ENCODE measurements at regions not wholly inside any gene's neighbourhood (a gene's known extent, or its start where the extent isn't known, plus 50 kb on each side); places are given as distances from the start of the nearest gene placed in this dataset. TPM values are rescaled to one million over a fixed set of nuclear protein-coding genes. Genes with fewer than 3 reads are reported as not detected.
"Not testable (repeated sequence)": the region's sequence is repeated elsewhere in the genome, so short reads cannot be mapped to it uniquely, and the experiment has no call there.

DNA sequence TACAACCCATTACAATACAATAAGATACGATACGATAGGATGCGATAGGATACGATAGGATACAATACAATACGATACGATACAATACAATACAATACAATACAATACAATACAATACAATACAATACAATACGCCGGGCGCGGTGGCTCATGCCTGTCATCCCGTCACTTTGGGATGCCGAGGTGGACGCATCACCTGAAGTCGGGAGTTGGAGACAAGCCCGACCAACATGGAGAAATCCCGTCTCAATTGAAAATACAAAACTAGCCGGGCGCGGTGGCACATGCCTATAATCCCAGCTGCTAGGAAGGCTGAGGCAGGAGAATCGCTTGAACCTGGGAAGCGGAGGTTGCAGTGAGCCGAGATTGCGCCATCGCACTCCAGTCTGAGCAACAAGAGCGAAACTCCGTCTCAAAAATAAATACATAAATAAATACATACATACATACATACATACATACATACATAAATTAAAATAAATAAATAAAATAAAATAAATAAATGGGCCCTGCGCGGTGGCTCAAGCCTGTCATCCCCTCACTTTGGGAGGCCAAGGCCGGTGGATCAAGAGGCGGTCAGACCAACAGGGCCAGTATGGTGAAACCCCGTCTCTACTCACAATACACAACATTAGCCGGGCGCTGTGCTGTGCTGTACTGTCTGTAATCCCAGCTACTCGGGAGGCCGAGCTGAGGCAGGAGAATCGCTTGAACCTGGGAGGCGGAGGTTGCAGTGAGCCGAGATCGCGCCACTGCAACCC lies 2275.6 kb upstream of the TPTE start:
- H3K36me3 ChIP-seq; H3K27ac ChIP-seq; H3K27me3 ChIP-seq; intact Hi-C loops (cut with DNase I); H3K9me3 ChIP-seq; H3K4me1 ChIP-seq (ENCODE audit: insufficient read depth); DNase-seq; H3K4me3 ChIP-seq: not testable (repeated sequence)
- WGBS, 3 donors = no CpG with 5 or more reads among the region's 40 CpGs

- WGBS, 3 donors = no CpG with 5 or more reads among the region's 64 CpGs
- DNase-seq; H3K36me3 ChIP-seq; H3K9me3 ChIP-seq; H3K27me3 ChIP-seq; intact Hi-C loops (cut with DNase I); H3K27ac ChIP-seq; H3K4me1 ChIP-seq (ENCODE audit: insufficient read depth); H3K4me3 ChIP-seq: not testable (repeated sequence)
Measured at GRCh38 chr21:8251701-8252100, 2269.7 kb upstream of the TPTE start.

GRCh38 chr21:8255094-8255493 lies 2266.3 kb upstream of the TPTE start:
- H3K27me3 ChIP-seq; H3K9me3 ChIP-seq; H3K4me1 ChIP-seq (ENCODE audit: insufficient read depth); intact Hi-C loops (cut with DNase I); H3K4me3 ChIP-seq; H3K36me3 ChIP-seq; H3K27ac ChIP-seq: not testable (repeated sequence)
- DNase-seq = peak in 3 of 5 donors; percentile 1 to 26 (median 24)
- WGBS, 3 donors = no CpG with 5 or more reads among the region's 30 CpGs

DNA sequence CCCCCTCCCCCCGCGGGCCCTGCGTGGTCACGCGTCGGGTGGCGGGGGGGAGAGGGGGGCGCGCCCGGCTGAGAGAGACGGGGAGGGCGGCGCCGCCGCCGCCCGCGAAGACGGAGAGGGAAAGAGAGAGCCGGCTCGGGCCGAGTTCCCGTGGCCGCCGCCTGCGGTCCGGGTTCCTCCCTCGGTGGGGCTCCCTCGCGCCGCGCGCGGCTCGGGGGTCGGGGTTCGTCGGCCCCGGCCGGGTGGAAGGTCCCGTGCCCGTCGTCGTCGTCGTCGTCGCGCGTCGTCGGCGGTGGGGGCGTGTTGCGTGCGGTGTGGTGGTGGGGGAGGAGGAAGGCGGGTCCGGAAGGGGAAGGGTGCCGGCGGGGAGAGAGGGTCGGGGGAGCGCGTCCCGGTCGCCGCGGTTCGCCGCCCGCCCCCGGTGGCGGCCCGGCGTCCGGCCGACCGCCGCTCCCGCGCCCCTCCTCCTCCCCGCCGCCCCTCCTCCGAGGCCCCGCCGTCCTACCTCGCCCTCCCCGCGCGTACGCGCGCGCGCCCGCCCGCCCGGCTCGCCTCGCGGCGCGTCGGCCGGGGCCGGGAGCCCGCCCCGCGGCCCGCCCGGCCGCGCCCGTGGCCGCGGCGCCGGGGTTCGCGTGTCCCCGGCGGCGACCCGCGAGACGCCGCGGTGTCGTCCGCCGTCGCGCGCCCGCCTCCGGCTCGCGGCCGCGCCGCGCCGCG lies 2264.1 kb upstream of the TPTE start:
- intact Hi-C loops (cut with DNase I); H3K9me3 ChIP-seq; H3K27me3 ChIP-seq; H3K36me3 ChIP-seq; H3K4me3 ChIP-seq; H3K27ac ChIP-seq; H3K4me1 ChIP-seq (ENCODE audit: insufficient read depth): not testable (repeated sequence)
- 10% methylated on average over 2 of the region's 143 CpGs; no CpG with 5 or more reads in 2 of the 3 donors for WGBS, 3 donors
- DNase-seq = peak in 2 of 5 donors; percentile 4 to 24

DNA sequence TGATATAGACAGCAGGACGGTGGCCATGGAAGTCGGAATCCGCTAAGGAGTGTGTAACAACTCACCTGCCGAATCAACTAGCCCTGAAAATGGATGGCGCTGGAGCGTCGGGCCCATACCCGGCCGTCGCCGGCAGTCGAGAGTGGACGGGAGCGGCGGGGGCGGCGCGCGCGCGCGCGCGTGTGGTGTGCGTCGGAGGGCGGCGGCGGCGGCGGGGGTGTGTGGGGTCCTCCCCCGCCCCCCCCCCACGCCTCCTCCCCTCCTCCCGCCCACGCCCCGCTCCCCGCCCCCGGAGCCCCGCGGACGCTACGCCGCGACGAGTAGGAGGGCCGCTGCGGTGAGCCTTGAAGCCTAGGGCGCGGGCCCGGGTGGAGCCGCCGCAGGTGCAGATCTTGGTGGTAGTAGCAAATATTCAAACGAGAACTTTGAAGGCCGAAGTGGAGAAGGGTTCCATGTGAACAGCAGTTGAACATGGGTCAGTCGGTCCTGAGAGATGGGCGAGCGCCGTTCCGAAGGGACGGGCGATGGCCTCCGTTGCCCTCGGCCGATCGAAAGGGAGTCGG lies 2261.2 kb upstream of the TPTE start:
- no CpG with 5 or more reads among the region's 66 CpGs for WGBS, 3 donors
- H3K36me3 ChIP-seq; H3K4me1 ChIP-seq (ENCODE audit: insufficient read depth); H3K27me3 ChIP-seq; DNase-seq; H3K9me3 ChIP-seq; intact Hi-C loops (cut with DNase I); H3K27ac ChIP-seq; H3K4me3 ChIP-seq: not testable (repeated sequence)

Small RNA genes in the stretch of these regions (microRNA-seq; reads per million reads assigned to microRNA genes)
- gene MIR3648-1 (0 reads per million in 3 donors), gene MIR3687-1 (0 reads per million in 3 donors), gene MIR6724-1 (0 reads per million in 3 donors), gene MIR6724-2 (0 reads per million in 3 donors)

Small RNA genes in the stretch of these regions (small RNA-seq; reads per million reads assigned to genes)
- gene MIR3648-1 (not detected), gene MIR3687-1 (not detected), gene MIR6724-1 (not detected), gene MIR6724-2 (not detected), gene RF01518 (not detected), gene RNA5-8SN2 (not detected)
